ENCODE measurements at regions not wholly inside any gene's neighbourhood (a gene's known extent, or its start where the extent isn't known, plus 50 kb on each side); places are given as distances from the start of the nearest gene placed in this dataset.
"Not testable (repeated sequence)": the region's sequence is repeated elsewhere in the genome, so short reads cannot be mapped to it uniquely, and the experiment has no call there.

GRCh38 chr10:90975096-90975495 lies 54.2 kb upstream of the ANKRD1 start:
- DNase-seq, result no peak

- no peak for DNase-seq
Observed at GRCh38 chr10:90977162-90977854, 56.4 kb upstream of the ANKRD1 start.

GRCh38 chr10:90977855-90978486 lies 57.1 kb upstream of the ANKRD1 start:
- DNase-seq, result no peak

- DNase-seq, result no peak
Observed at GRCh38 chr10:90982406-90983008, 61.6 kb upstream of the ANKRD1 start.

- no peak for DNase-seq
Observed at GRCh38 chr10:90983914-90984549, 63.1 kb upstream of the ANKRD1 start.

- DNase-seq, result no peak
Observed at GRCh38 chr10:90984898-90985297, 64.0 kb upstream of the ANKRD1 start.

- DNase-seq, result no peak
Observed at GRCh38 chr10:90985321-90985933, 64.5 kb upstream of the ANKRD1 start.

GRCh38 chr10:90986136-90986760 lies 65.4 kb upstream of the ANKRD1 start:
- DNase-seq, result no peak

- no peak for DNase-seq
Observed at GRCh38 chr10:90986870-90987269, 66.0 kb upstream of the ANKRD1 start.

- DNase-seq, result no peak
Observed at GRCh38 chr10:90987383-90987782, 66.5 kb upstream of the ANKRD1 start.

GRCh38 chr10:90988024-90988423 lies 67.1 kb upstream of the ANKRD1 start:
- no peak for DNase-seq

- DNase-seq, result no peak
Observed at GRCh38 chr10:90988802-90989201, 67.9 kb upstream of the ANKRD1 start.

- DNase-seq, result no peak
Observed at GRCh38 chr10:90989378-90989777, 68.5 kb upstream of the ANKRD1 start.

- DNase-seq, result no peak
Observed at GRCh38 chr10:90992462-90992861, 71.6 kb upstream of the ANKRD1 start.

- no peak for DNase-seq
Observed at GRCh38 chr10:90993340-90993739, 72.5 kb upstream of the ANKRD1 start.

GRCh38 chr10:90997670-90998069 lies 76.8 kb upstream of the ANKRD1 start:
- DNase-seq, result no peak

GRCh38 chr10:90998733-90999511 lies 78.0 kb upstream of the ANKRD1 start:
- no peak for DNase-seq

GRCh38 chr10:90999512-91000172 lies 78.8 kb upstream of the ANKRD1 start:
- no peak for DNase-seq

GRCh38 chr10:91000470-91000869 lies 79.6 kb upstream of the ANKRD1 start:
- no peak for DNase-seq

- no peak for DNase-seq
Observed at GRCh38 chr10:91000985-91001384, 80.1 kb upstream of the ANKRD1 start.

GRCh38 chr10:91002656-91003055 lies 81.8 kb upstream of the ANKRD1 start:
- no peak for DNase-seq

- DNase-seq, result not testable (repeated sequence)
Observed at GRCh38 chr10:91003379-91003778, 82.5 kb upstream of the ANKRD1 start.

All from stimulated activated CD4-positive, alpha-beta T cell treated with anti-CD3 and anti-CD28 coated beads, Interleukin-4, amount 100 ng/mL, for 4 hours (primary cell).